BJ (cell line): ENCODE measurements at regions not wholly inside any gene's neighbourhood (a gene's known extent, or its start where the extent isn't known, plus 50 kb on each side); places are given as distances from the start of the nearest gene placed in this dataset.

ENCODE experiments used
- CTCF ChIA-PET: fragments of 350-600 bp; formaldehyde crosslinking; extraction: SDS; loops from one replicate; lab custom pipeline; 2021; ENCODE audit warnings: antibody characterized with exemption, inconsistent platforms; lab: Yijun Ruan, JAX
- POLR2A ChIA-PET: fragments of 300-600 bp; sonication (Branson Sonifier 250); formaldehyde crosslinking; extraction: SDS; loops from one replicate; lab custom pipeline; 2021; ENCODE audit warnings: antibody characterized with exemption; lab: Charles Lee
- DNase-seq: peaks from one replicate; pipeline ENCODE4 v3.0.0-alpha.2; 2011; ENCODE audit warnings: low read depth
- H3K27me3 ChIP-seq: 2 replicates; pipeline ENCODE4 v1.6.0; 2011; ENCODE audit warnings: low read length; ENCODE audit not compliant: control insufficient read depth, insufficient read depth
- H3K36me3 ChIP-seq: 2 replicates; pipeline ENCODE4 v1.5.1; 2011; ENCODE audit warnings: low read length; ENCODE audit not compliant: control insufficient read depth, insufficient read depth
- H3K4me3 ChIP-seq: 2 replicates; pipeline ENCODE4 v1.5.1; 2011; ENCODE audit warnings: low read depth, mild to moderate bottlenecking, control low read depth, low read length
- TF ChIP-seq, protein P1 (sequence below): IDR thresholded peaks from 2 replicates; pipeline ENCODE4 v1.5.1; 2011; ENCODE audit warnings: low read depth, mild to moderate bottlenecking, control low read depth, inconsistent platforms, low read length, moderate library complexity; ENCODE audit not compliant: insufficient read depth

DNA sequence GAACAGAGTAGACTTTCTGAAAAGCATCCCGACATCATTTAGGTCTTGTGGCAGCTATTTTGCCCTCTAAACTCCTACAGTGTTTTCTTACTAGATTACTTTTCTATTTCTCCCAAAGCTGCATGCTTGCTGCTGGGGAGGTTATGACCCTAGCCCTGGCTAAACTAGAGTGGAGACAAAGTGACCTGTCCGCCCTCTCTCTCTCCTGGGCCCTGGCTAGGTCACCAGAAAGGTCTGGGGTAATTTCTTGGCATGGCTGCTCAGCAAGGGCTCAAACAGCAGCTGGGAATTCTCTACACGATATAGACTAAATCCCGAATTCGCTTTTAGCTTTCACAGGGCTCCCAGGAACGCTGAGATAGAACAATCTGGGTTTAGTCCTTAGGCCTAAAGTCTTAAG, 84.5 kb upstream of the KCNE2 start:
- no peaks in the 10 kb centered on the region for H3K27me3 ChIP-seq
- no peak for DNase-seq
- TF ChIP-seq, protein P1, sequence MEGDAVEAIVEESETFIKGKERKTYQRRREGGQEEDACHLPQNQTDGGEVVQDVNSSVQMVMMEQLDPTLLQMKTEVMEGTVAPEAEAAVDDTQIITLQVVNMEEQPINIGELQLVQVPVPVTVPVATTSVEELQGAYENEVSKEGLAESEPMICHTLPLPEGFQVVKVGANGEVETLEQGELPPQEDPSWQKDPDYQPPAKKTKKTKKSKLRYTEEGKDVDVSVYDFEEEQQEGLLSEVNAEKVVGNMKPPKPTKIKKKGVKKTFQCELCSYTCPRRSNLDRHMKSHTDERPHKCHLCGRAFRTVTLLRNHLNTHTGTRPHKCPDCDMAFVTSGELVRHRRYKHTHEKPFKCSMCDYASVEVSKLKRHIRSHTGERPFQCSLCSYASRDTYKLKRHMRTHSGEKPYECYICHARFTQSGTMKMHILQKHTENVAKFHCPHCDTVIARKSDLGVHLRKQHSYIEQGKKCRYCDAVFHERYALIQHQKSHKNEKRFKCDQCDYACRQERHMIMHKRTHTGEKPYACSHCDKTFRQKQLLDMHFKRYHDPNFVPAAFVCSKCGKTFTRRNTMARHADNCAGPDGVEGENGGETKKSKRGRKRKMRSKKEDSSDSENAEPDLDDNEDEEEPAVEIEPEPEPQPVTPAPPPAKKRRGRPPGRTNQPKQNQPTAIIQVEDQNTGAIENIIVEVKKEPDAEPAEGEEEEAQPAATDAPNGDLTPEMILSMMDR, result no peak
- ChIA-PET POLR2A (no interaction called here), CTCF (no interaction called here)
- no peak overlapping the region for H3K4me3 ChIP-seq
- no peaks in the 10 kb centered on the region for H3K36me3 ChIP-seq

DNA sequence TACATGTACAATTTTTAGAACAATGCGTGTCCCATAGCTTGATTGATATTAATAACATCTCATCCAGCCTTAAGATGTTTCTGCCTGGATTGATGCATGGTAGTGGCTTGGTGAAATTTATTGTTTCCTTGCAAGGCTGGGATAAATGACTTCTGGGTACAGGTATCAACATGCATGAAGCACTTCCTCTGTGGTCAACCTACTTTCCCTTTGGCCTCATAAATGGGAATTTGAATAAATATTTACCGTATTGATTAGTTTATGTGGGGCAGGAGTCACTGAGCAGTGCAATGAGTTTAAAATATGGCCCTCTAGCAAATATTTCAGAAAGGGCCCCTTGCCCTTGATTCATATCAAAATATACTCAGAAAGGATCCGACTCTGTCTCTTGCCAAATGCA, 83.9 kb upstream of the KCNE2 start:
- no peaks in the 10 kb centered on the region for H3K36me3 ChIP-seq
- TF ChIP-seq, protein P1, result no peak
- CTCF ChIA-PET, result no interaction called here
- H3K27me3 ChIP-seq, result no peaks in the 10 kb centered on the region
- POLR2A ChIA-PET, result no interaction called here
- DNase-seq, result no peak
- no peak overlapping the region for H3K4me3 ChIP-seq

DNA sequence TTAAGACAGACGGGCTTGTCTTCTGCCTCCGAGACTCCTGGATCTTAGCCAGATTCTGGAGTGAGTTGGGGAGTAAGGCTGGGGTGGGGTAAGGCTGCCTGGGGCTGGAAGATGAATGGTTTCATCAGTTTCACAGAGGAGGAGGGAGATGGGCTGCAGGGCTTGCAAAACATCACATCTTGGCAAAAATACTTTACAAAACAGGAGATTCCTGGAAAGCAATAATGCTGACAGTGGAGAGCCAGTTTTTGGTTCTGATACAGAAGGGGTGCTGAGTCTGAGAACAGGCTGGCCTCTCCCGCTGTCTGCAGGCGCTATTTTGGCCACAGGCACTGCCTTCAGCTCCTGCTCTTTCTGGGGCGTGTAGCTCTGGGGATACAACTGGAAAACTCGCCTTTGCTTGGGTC, 83.4 kb upstream of the KCNE2 start:
- ChIA-PET POLR2A (no interaction called here), CTCF (no interaction called here)
- Histone ChIP-seq H3K36me3 (no peaks in the 10 kb centered on the region), H3K4me3 (no peak overlapping the region), H3K27me3 (no peaks in the 10 kb centered on the region)
- TF ChIP-seq, protein P1, result no peak
- DNase-seq, result no peak

DNA sequence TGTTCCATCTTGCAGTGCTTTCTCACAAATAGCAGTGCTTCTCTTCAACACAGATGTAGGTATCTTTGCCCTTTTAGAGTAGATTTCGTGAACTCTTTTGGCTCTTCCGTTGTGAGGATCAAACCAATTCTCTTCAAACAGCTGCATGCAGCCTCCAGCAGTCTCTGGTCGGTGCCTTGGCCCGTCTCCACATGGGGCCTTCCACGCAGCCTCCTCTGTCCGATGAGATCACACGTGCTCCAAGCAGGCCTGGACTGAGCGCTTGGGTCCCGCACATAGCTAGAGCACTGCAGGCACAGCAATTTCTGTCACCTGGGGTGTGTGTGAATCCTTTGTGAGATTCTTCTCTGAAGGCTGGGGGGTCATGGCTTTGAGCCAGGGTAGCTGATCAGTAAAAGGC, 82.8 kb upstream of the KCNE2 start:
- ChIA-PET CTCF (no interaction called here), POLR2A (no interaction called here)
- DNase-seq, result no peak
- Histone ChIP-seq H3K36me3 (no peaks in the 10 kb centered on the region), H3K4me3 (no peak overlapping the region), H3K27me3 (no peaks in the 10 kb centered on the region)
- TF ChIP-seq, protein P1, result no peak

DNA sequence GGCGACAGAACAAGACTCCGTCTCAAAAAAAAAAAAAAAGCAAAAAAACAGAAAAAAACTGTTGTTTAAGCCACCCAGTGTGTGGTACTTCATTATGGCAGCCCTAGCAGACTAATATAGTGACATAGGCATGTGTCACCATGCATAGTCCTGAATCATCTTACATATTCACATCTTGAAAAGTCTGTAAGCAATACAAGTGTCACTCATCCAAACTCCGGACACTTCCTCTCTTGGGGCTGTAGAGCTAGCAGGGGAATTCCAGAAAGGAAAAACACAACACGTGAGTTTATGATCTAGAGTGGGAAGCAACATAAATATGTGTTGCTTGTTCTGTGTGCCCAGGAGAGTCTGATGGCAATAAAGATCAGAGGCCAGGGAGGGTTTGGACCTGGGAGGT, 81.6 kb upstream of the KCNE2 start:
- no peak for DNase-seq
- POLR2A ChIA-PET, result no interaction called here
- Histone ChIP-seq H3K27me3 (no peaks in the 10 kb centered on the region), H3K4me3 (no peak overlapping the region), H3K36me3 (no peaks in the 10 kb centered on the region)
- CTCF ChIA-PET, result interaction anchor here (0.9 to 2.0 kb wide), 4 partner anchors 17 to 358 kb away, joined by 3 to 7 read pairs (median 4); no protein-coding TSS in a partner anchor
- TF ChIP-seq, protein P1, result no peak
